NOMO-1 (cell line): ENCODE measurements at regions not wholly inside any gene's neighbourhood (a gene's known extent, or its start where the extent isn't known, plus 50 kb on each side); places are given as distances from the start of the nearest gene placed in this dataset.

ENCODE experiments used
- DNase-seq, 2 experiments: peaks; one replicate each; lab custom pipeline; 2025; ENCODE audit not compliant: unreplicated experiment in 2 of 2; lab: John Stamatoyannopoulos, UW

DNA sequence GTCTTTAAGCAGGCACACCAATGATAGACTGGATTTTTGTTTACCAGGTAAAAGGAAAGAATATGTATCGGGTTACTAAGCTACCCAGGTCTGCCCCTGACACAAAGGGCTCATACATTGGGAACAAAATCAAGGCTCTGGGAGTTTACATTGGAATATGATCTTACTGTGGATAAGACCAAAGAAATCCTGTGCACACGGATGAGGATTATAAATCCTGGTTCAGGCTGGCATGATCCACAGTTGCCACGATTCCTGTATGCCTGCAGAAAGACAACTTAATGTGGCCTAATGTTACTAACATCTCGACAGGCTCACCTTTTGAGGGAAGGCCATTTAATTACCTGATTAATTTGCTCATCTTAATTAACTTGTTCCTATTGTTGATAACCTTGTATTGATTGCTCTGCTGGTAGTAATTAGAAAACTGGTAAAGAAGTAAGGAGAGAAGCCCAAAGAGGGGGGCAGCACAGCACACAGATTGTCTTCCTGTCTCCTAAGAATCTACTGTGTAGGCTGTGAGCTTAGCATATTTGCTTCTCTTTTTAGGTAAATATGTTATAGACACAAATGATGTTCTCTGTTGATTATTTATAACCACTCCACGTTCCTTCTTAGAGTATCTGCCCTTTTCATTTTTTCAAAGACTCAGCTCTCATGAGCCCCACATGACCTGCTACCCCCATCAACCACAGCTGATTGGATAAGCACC is 51.0 kb upstream of the TOX3 start:
- no peak for DNase-seq

DNA sequence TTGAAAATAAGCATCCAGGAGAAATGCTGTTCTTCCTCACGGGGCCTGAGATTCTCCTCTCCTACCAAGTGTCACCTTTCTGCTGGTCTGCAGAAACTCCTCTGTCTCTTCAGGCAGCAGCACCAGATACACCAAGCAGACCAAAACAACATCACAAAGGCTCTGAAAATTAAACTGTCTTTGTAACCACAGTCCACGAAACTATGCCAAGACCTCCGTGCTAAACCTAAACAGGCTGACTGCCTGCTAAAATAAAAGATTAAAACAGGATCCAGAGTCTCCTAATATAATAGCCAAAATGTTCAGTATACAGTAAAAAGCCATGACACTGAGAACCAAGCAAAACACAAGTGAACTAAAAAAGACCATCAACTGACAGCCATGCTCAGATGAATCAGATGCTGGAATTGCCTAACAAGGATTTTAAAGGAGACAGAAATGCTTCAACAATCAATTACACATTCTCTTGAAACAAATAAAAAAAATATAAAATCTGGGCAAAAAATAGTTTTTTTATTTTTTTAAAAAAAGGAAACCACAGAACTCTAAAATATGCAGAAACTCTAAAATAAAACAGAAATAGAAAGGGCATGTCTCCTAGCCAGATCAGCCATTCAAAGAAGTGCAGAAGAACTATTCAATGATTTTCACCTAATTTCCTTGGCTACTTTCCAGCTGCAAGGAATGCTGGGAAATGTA is 50.3 kb upstream of the TOX3 start:
- DNase-seq, result no peak
